PC-3 (cell line): ENCODE measurements at regions not wholly inside any gene's neighbourhood (a gene's known extent, or its start where the extent isn't known, plus 50 kb on each side); places are given as distances from the start of the nearest gene placed in this dataset.

Experiments
- ATAC-seq: fragments of 200-7000 bp; cut with Tn5 transposase; 2 replicates; pipeline ENCODE4 v1.9.1; 2020; ENCODE audit warnings: mild to moderate bottlenecking, moderate library complexity
- BruUV-seq: library from RNA; stranded (reverse); fragments of 400-500 nt; replicated peaks from 2 replicates; lab custom pipeline; 2021; lab: Mats Ljungman, UMichigan
- CTCF ChIA-PET: fragments of 300-600 bp; sonication (Branson Sonifier 250); formaldehyde crosslinking; loops from one replicate; lab custom pipeline; 2022; ENCODE audit warnings: antibody characterized with exemption; lab: Charles Lee
- POLR2A ChIA-PET: fragments of 300-600 bp; sonication (Branson Sonifier 250); formaldehyde crosslinking; loops from one replicate; lab custom pipeline; 2022; ENCODE audit warnings: antibody characterized with exemption; ENCODE audit not compliant: unreplicated experiment; lab: Charles Lee
- DNase-seq: peaks from one replicate; pipeline ENCODE4 v3.0.0-alpha.2; 2015
- H2AFZ ChIP-seq: fragments of 300-600 bp; sonication (generic); 2 replicates; pipeline ENCODE4 v1.6.0; 2016; ENCODE audit warnings: antibody characterized with exemption, low read length
- H3F3A ChIP-seq: fragments of 300-600 bp; sonication (generic); one replicate; pipeline ENCODE4 v1.6.0; 2017; ENCODE audit warnings: antibody characterized with exemption, low read length, control low read depth, mild to moderate bottlenecking; ENCODE audit not compliant: unreplicated experiment
- H3K27ac ChIP-seq: fragments of 300-600 bp; sonication (generic); 2 replicates; pipeline ENCODE4 v1.5.1; 2016; ENCODE audit warnings: mild to moderate bottlenecking, low read length
- H3K27me3 ChIP-seq: fragments of 300-600 bp; sonication (generic); 2 replicates; pipeline ENCODE4 v1.6.1; 2016; ENCODE audit warnings: low read length, mixed read lengths
- H3K36me3 ChIP-seq: fragments of 300-600 bp; sonication (generic); 2 replicates; pipeline ENCODE4 v1.6.1; 2016; ENCODE audit warnings: low read depth, mixed run types, low read length, mixed read lengths
- H3K4me1 ChIP-seq: fragments of 300-600 bp; sonication (generic); 2 replicates; pipeline ENCODE4 v1.5.1; 2016; ENCODE audit warnings: low read length; ENCODE audit not compliant: insufficient read depth
- H3K4me2 ChIP-seq: fragments of 300-600 bp; sonication (generic); 2 replicates; pipeline ENCODE4 v1.6.0; 2016; ENCODE audit warnings: low read length
- H3K4me3 ChIP-seq: fragments of 300-600 bp; sonication (generic); 2 replicates; pipeline ENCODE4 v1.5.1; 2016; ENCODE audit warnings: mild to moderate bottlenecking, low read length, mixed read lengths
- H3K79me2 ChIP-seq: fragments of 300-600 bp; sonication (generic); 2 replicates; pipeline ENCODE4 v1.6.1; 2017; ENCODE audit warnings: low read length, mixed read lengths
- H3K9ac ChIP-seq: fragments of 300-600 bp; sonication (generic); 2 replicates; pipeline ENCODE4 v1.6.0; 2016; ENCODE audit warnings: mild to moderate bottlenecking, low read length
- H3K9me2 ChIP-seq: fragments of 300-600 bp; sonication (generic); replicated peaks from 2 replicates; pipeline ENCODE4 v1.6.1; 2016; ENCODE audit warnings: mixed run types, low read length, mixed read lengths
- H3K9me3 ChIP-seq: fragments of 300-600 bp; sonication (generic); 2 replicates; pipeline ENCODE4 v1.6.1; 2016; ENCODE audit warnings: low read length, mixed read lengths
- H4K20me1 ChIP-seq: fragments of 300-600 bp; sonication (generic); 2 replicates; pipeline ENCODE4 v1.6.1; 2016; ENCODE audit warnings: low read length, mixed read lengths
- EZH2 ChIP-seq: fragments of 300-600 bp; sonication (generic); IDR thresholded peaks from one replicate; pipeline ENCODE4 v1.6.1; 2017; ENCODE audit warnings: antibody characterized with exemption, mild to moderate bottlenecking, low read length; ENCODE audit not compliant: unreplicated experiment
- EZH2phosphoT487 ChIP-seq: fragments of 300-600 bp; sonication (generic); IDR thresholded peaks from 2 replicates; pipeline ENCODE4 v1.6.1; 2018; ENCODE audit warnings: mild to moderate bottlenecking, antibody characterized with exemption, low read length, borderline replicate concordance
- intact Hi-C: fragments of 100-400 bp; cut with micrococcal nuclease; formaldehyde crosslinking; loops from 2 replicates; pipeline ENCODE4 v1.9.0; 2023
- TF ChIP-seq, protein P1 (sequence below): fragments of 300-600 bp; sonication (generic); conservative IDR thresholded peaks from 2 replicates; pipeline ENCODE4 v1.5.1; 2017; ENCODE audit warnings: antibody characterized with exemption, low read depth, mild to moderate bottlenecking, low read length

- no peaks in the 10 kb centered on the region for H3K79me2 ChIP-seq
- no peaks in the 10 kb centered on the region for H3K4me1 ChIP-seq
- no peak overlapping the region for H3K4me3 ChIP-seq
- H3K4me2 ChIP-seq, result no peak overlapping the region
- no peaks in the 10 kb centered on the region; the same call in none of the 2 replicates for H3K9me3 ChIP-seq
- H3K9me2 ChIP-seq, result no peaks in the 10 kb centered on the region
- H3K36me3 ChIP-seq, result no peaks in the 10 kb centered on the region
- no peaks in the 10 kb centered on the region for H3K27me3 ChIP-seq
- no peak overlapping the region for H2AFZ ChIP-seq
- no peak for DNase-seq
- ATAC-seq, result no peak
- H3K9ac ChIP-seq, result no peak overlapping the region
- no peaks in the 10 kb centered on the region for H4K20me1 ChIP-seq
- H3F3A ChIP-seq, result no peaks in the 10 kb centered on the region
- ChIA-PET POLR2A (no interaction called here), CTCF (no interaction called here)
- TF ChIP-seq EZH2phosphoT487, result no peak
- no peak for TF ChIP-seq EZH2
- TF ChIP-seq, protein P1, sequence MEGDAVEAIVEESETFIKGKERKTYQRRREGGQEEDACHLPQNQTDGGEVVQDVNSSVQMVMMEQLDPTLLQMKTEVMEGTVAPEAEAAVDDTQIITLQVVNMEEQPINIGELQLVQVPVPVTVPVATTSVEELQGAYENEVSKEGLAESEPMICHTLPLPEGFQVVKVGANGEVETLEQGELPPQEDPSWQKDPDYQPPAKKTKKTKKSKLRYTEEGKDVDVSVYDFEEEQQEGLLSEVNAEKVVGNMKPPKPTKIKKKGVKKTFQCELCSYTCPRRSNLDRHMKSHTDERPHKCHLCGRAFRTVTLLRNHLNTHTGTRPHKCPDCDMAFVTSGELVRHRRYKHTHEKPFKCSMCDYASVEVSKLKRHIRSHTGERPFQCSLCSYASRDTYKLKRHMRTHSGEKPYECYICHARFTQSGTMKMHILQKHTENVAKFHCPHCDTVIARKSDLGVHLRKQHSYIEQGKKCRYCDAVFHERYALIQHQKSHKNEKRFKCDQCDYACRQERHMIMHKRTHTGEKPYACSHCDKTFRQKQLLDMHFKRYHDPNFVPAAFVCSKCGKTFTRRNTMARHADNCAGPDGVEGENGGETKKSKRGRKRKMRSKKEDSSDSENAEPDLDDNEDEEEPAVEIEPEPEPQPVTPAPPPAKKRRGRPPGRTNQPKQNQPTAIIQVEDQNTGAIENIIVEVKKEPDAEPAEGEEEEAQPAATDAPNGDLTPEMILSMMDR, result no peak
- BruUV-seq, result no TSS peak
- intact Hi-C loops, result no loop called here
- H3K27ac ChIP-seq, result no peak overlapping the region
Measured at GRCh38 chr3:6739288-6739687, 121.6 kb upstream of the GRM7 start.

- H3K79me2 ChIP-seq, result no peaks in the 10 kb centered on the region
- DNase-seq, result no peak
- ATAC-seq, result no peak
- no peak overlapping the region for H3K4me3 ChIP-seq
- intact Hi-C loops, result no loop called here
- BruUV-seq, result no TSS peak
- no peak overlapping the region for H2AFZ ChIP-seq
- no peak overlapping the region for H3K27ac ChIP-seq
- H3K9ac ChIP-seq, result no peak overlapping the region
- H3K36me3 ChIP-seq, result no peaks in the 10 kb centered on the region
- no peaks in the 10 kb centered on the region for H3K9me3 ChIP-seq
- TF ChIP-seq, protein P1, result no peak
- no peak for TF ChIP-seq EZH2phosphoT487
- no peak for TF ChIP-seq EZH2
- no peaks in the 10 kb centered on the region for H4K20me1 ChIP-seq
- H3F3A ChIP-seq, result no peaks in the 10 kb centered on the region
- no peaks in the 10 kb centered on the region for H3K27me3 ChIP-seq
- no peaks in the 10 kb centered on the region for H3K4me1 ChIP-seq
- no peaks in the 10 kb centered on the region for H3K9me2 ChIP-seq
- POLR2A ChIA-PET, result no interaction called here
- no peak overlapping the region for H3K4me2 ChIP-seq
- CTCF ChIA-PET, result no interaction called here
Measured at GRCh38 chr3:6743067-6743720, 117.7 kb upstream of the GRM7 start.

DNA sequence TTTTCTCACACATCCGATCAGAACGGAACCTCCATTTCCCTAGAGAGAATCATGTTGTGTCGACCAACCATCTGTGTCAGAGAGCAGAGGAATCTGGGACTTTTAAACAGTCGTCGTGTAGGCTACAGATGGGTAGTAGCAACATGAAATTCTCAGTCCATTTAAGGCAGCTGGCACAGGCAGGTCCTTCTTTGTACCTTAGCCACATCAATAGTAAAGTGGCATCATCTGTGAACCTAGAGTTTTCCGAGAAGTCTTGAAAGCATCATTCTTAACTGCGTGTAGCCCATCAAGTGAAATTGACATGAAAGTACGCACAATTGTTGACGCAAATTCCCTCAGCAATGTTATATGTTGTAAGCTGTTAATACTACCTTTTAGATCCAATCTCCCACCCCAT lies 114.5 kb upstream of the GRM7 start:
- TF ChIP-seq, protein P1, result no peak
- no peak for TF ChIP-seq EZH2phosphoT487
- TF ChIP-seq EZH2, result no peak
- Histone ChIP-seq H3K4me3 (no peak overlapping the region), H3K27me3 (no peaks in the 10 kb centered on the region), H3K4me2 (no peak overlapping the region), H3K27ac (no peak overlapping the region), H3K9me3 (0 out of 2 replicates have a peak, but pooled peaks cover 8% of the 10 kb centered on the region), H2AFZ (no peak overlapping the region), H3K79me2 (no peaks in the 10 kb centered on the region), H3K36me3 (no peaks in the 10 kb centered on the region), H3F3A (no peaks in the 10 kb centered on the region), H3K4me1 (no peaks in the 10 kb centered on the region), H3K9me2 (no peaks in the 10 kb centered on the region), H3K9ac (no peak overlapping the region), H4K20me1 (no peaks in the 10 kb centered on the region)
- no TSS peak for BruUV-seq
- intact Hi-C loops, result no loop called here
- ATAC-seq (no peak), DNase-seq (no peak)
- CTCF ChIA-PET, result no interaction called here
- POLR2A ChIA-PET, result no interaction called here
